ENCODE measurements at regions not wholly inside any gene's neighbourhood (a gene's known extent, or its start where the extent isn't known, plus 50 kb on each side); places are given as distances from the start of the nearest gene placed in this dataset.

- Histone ChIP-seq H3K4me1 (ENCODE audit: insufficient read depth, low read length) (no peaks in the 10 kb centered on the region), H4K91ac (ENCODE audit: insufficient read length, low read depth, low read length) (no peak overlapping the region), H3K79me1 (ENCODE audit: insufficient read depth, low read depth, low read length, poor library complexity, severe bottlenecking) (no peaks in the 10 kb centered on the region), H3K4ac (ENCODE audit: low read depth, low read length) (no peak overlapping the region), H2BK20ac (ENCODE audit: low read depth, low read length, poor library complexity, severe bottlenecking) (no peak overlapping the region), H2AK5ac (ENCODE audit: insufficient read length, low read length) (no peak overlapping the region), H4K8ac (replicated peaks; ENCODE audit: insufficient read length, low read depth, low read length) (no peak overlapping the region), H2BK15ac (ENCODE audit: low read depth, low read length) (no peak overlapping the region), H2AFZ (ENCODE audit: low read length) (no peak overlapping the region), H3K23me2 (ENCODE audit: insufficient read length, low read depth, low read length, poor library complexity, severe bottlenecking) (no peaks in the 10 kb centered on the region), H3K23ac (ENCODE audit: insufficient read length, low read depth, low read length) (no peak overlapping the region), H3K4me2 (ENCODE audit: insufficient read depth, insufficient read length, low read length) (no peak overlapping the region), H3K9ac (ENCODE audit: extremely low read depth, insufficient read length, low read length) (no peak overlapping the region), H3K56ac (ENCODE audit: insufficient read length, low read depth, low read length) (no peak overlapping the region), H4K20me1 (ENCODE audit: control insufficient read depth, insufficient read depth, insufficient read length) (no peaks in the 10 kb centered on the region), H3K27me3 (ENCODE audit: insufficient read depth, low read length) (no peaks in the 10 kb centered on the region), H3K27ac (ENCODE audit: insufficient read length, low read depth, low read length) (no peak overlapping the region), H3K18ac (ENCODE audit: insufficient read length, low read depth, low read length) (no peak overlapping the region), H2BK5ac (ENCODE audit: insufficient read length, low read length) (no peak overlapping the region), H2BK12ac (ENCODE audit: insufficient read length, low read depth, low read length) (no peak overlapping the region), H3K79me2 (ENCODE audit: insufficient read depth, low read length) (no peaks in the 10 kb centered on the region), H3K9me3 (ENCODE audit: control insufficient read depth, low read depth, low read length) (no peaks in the 10 kb centered on the region), H4K5ac (ENCODE audit: insufficient read length, low read depth, low read length) (no peak overlapping the region), H2BK120ac (ENCODE audit: low read depth, low read length, poor library complexity, severe bottlenecking) (no peak overlapping the region), H3T11ph (ENCODE audit: low read length) (no peak overlapping the region), H3K14ac (ENCODE audit: insufficient read depth, low read length) (no peak overlapping the region)
- Mint-ChIP-seq H3K36me3 (ENCODE audit: insufficient read depth in 1 of 3, low read depth in 3 of 3) (peaks cover 0 to 9% (median 5%) of the 10 kb centered on the region in 3 experiments; a peak in 6 of 7 replicates), H3K27me3 (ENCODE audit: low read depth) (peaks cover 27% of the 10 kb centered on the region), H3K4me1 (peaks cover 5 to 10% of the 10 kb centered on the region in 2 experiments; a peak in 3 of 4 replicates), H3K27ac (no peak overlapping the region; a peak in 1 of 7 replicates), H3K4me3 (no peak overlapping the region), H3K9me3 (peaks cover 10 to 11% of the 10 kb centered on the region in 2 experiments; a peak in 4 of 5 replicates)
- WGBS (ENCODE audit: extremely low coverage, insufficient read length, low lambda C conversion rate): no CpG with 5 or more reads among the region's 5 CpGs
- DNase-seq: no peak
- no peak for TF ChIP-seq CTCF (conservative IDR thresholded peaks at IDR 0.05)
These were observed 249.7 kb upstream of the RGPD4 start for GRCh38 chr2:107576991-107577390.

Measured in H9 (cell line).